Kasumi-1 (cell line): ENCODE measurements at regions not wholly inside any gene's neighbourhood (a gene's known extent, or its start where the extent isn't known, plus 50 kb on each side); places are given as distances from the start of the nearest gene placed in this dataset.
"Not testable (repeated sequence)": the region's sequence is repeated elsewhere in the genome, so short reads cannot be mapped to it uniquely, and the experiment has no call there.

Experiments used
- DNase-seq, 2 experiments: peaks; one replicate each; lab custom pipeline; 2025; lab: John Stamatoyannopoulos, UW

GRCh38 chr11:37914859-37915258, 1316.8 kb upstream of the RAG2 start:
- DNase-seq: no peak

- no peak for DNase-seq
Measured at GRCh38 chr11:37908219-37908548, 1310.1 kb upstream of the RAG2 start.

GRCh38 chr11:37907436-37908218, 1309.6 kb upstream of the RAG2 start:
- DNase-seq: no peak

GRCh38 chr11:37905707-37906417, 1307.8 kb upstream of the RAG2 start:
- DNase-seq: no peak

- peak; percentile 75 to 85 for DNase-seq
Measured at GRCh38 chr11:37896016-37896415, 1298.0 kb upstream of the RAG2 start.

GRCh38 chr11:37881741-37882140, 1283.7 kb upstream of the RAG2 start:
- no peak for DNase-seq

GRCh38 chr11:37861671-37862070, 1263.6 kb upstream of the RAG2 start:
- DNase-seq: no peak

- DNase-seq: not testable (repeated sequence)
Measured at GRCh38 chr11:37858806-37859537, 1260.9 kb upstream of the RAG2 start.

GRCh38 chr11:37858398-37858797, 1260.4 kb upstream of the RAG2 start:
- DNase-seq: peak; percentile 21 to 26

- DNase-seq: no peak
Measured at GRCh38 chr11:37857726-37858125, 1259.7 kb upstream of the RAG2 start.

- DNase-seq: no peak
Measured at GRCh38 chr11:37849706-37850105, 1251.7 kb upstream of the RAG2 start.

- DNase-seq: no peak
Measured at GRCh38 chr11:37843603-37844002, 1245.6 kb upstream of the RAG2 start.

- no peak for DNase-seq
Measured at GRCh38 chr11:37841016-37841415, 1243.0 kb upstream of the RAG2 start.

- DNase-seq: not testable (repeated sequence)
Measured at GRCh38 chr11:37840345-37840744, 1242.3 kb upstream of the RAG2 start.

- DNase-seq: no peak
Measured at GRCh38 chr11:37830529-37830928, 1232.5 kb upstream of the RAG2 start.

- DNase-seq: no peak
Measured at GRCh38 chr11:37817727-37818270, 1219.8 kb upstream of the RAG2 start.

GRCh38 chr11:37812281-37812880, 1214.3 kb upstream of the RAG2 start:
- DNase-seq: no peak

GRCh38 chr11:37811349-37811748, 1213.3 kb upstream of the RAG2 start:
- no peak for DNase-seq

GRCh38 chr11:37804666-37805065, 1206.6 kb upstream of the RAG2 start:
- no peak for DNase-seq

GRCh38 chr11:37788141-37788877, 1190.3 kb upstream of the RAG2 start:
- DNase-seq: no peak

GRCh38 chr11:37786214-37786755, 1188.2 kb upstream of the RAG2 start:
- no peak for DNase-seq
